ENCODE measurements at regions not wholly inside any gene's neighbourhood (a gene's known extent, or its start where the extent isn't known, plus 50 kb on each side); places are given as distances from the start of the nearest gene placed in this dataset.

GRCh38 chr18:78655921-78656320 is 323.7 kb upstream of the SALL3 start:
- H3K27ac Mint-ChIP-seq (ENCODE audit: unreplicated experiment) = no peak overlapping the region

GRCh38 chr18:78656346-78656925 is 323.2 kb upstream of the SALL3 start:
- no peaks in the 10 kb centered on the region for H3K4me1 Mint-ChIP-seq
- peaks cover 2% of the 10 kb centered on the region for H3K9me3 Mint-ChIP-seq
- H3K27me3 Mint-ChIP-seq (ENCODE audit: low read depth) = peaks cover 4% of the 10 kb centered on the region
- H3K36me3 Mint-ChIP-seq (ENCODE audit: low read depth) = peaks cover 6% of the 10 kb centered on the region
- H3K27ac Mint-ChIP-seq (ENCODE audit: unreplicated experiment) = no peak overlapping the region
- H3K4me3 Mint-ChIP-seq = no peak overlapping the region
- no peak for DNase-seq (ENCODE audit: low read depth, low spot score)
- no peak for TF ChIP-seq CTCF (conservative IDR thresholded peaks at IDR 0.05)

More at GRCh38 chr18:78655921-78656320, 323.7 kb upstream of the SALL3 start:
- TF ChIP-seq CTCF (conservative IDR thresholded peaks at IDR 0.05) = no peak
- no peak for DNase-seq (ENCODE audit: low read depth, low spot score)
- Mint-ChIP-seq H3K9me3 (peaks cover 2% of the 10 kb centered on the region), H3K27me3 (ENCODE audit: low read depth) (peaks cover 4% of the 10 kb centered on the region), H3K4me1 (no peaks in the 10 kb centered on the region), H3K36me3 (ENCODE audit: low read depth) (peaks cover 6% of the 10 kb centered on the region), H3K4me3 (no peak overlapping the region)

- no peaks in the 10 kb centered on the region for H3K9me3 Mint-ChIP-seq
- TF ChIP-seq CTCF (conservative IDR thresholded peaks at IDR 0.05) = no peak
- no peak for DNase-seq (ENCODE audit: low read depth, low spot score)
- H3K27me3 Mint-ChIP-seq (ENCODE audit: low read depth) = peaks cover 4% of the 10 kb centered on the region
- H3K4me1 Mint-ChIP-seq = no peaks in the 10 kb centered on the region
- H3K27ac Mint-ChIP-seq (ENCODE audit: unreplicated experiment) = no peak overlapping the region
- no peaks in the 10 kb centered on the region for H3K36me3 Mint-ChIP-seq (ENCODE audit: low read depth)
- H3K4me3 Mint-ChIP-seq = no peak overlapping the region
These were observed 321.1 kb upstream of the SALL3 start for GRCh38 chr18:78658531-78658930.

- no peak for DNase-seq (ENCODE audit: low read depth, low spot score)
- TF ChIP-seq CTCF (conservative IDR thresholded peaks at IDR 0.05) = no peak
- no peaks in the 10 kb centered on the region for H3K9me3 Mint-ChIP-seq
- H3K4me3 Mint-ChIP-seq = no peak overlapping the region
- H3K4me1 Mint-ChIP-seq = no peaks in the 10 kb centered on the region
- peaks cover 4% of the 10 kb centered on the region for H3K27me3 Mint-ChIP-seq (ENCODE audit: low read depth)
- H3K36me3 Mint-ChIP-seq (ENCODE audit: low read depth) = no peaks in the 10 kb centered on the region
- H3K27ac Mint-ChIP-seq (ENCODE audit: unreplicated experiment) = no peak overlapping the region
These were observed 320.6 kb upstream of the SALL3 start for GRCh38 chr18:78659057-78659456.

- Mint-ChIP-seq H3K27ac (ENCODE audit: unreplicated experiment) (no peak overlapping the region), H3K36me3 (ENCODE audit: low read depth) (no peaks in the 10 kb centered on the region), H3K4me3 (no peak overlapping the region), H3K27me3 (ENCODE audit: low read depth) (peaks cover 4% of the 10 kb centered on the region), H3K9me3 (no peaks in the 10 kb centered on the region), H3K4me1 (no peaks in the 10 kb centered on the region)
- peak; percentile 64 for TF ChIP-seq CTCF (conservative IDR thresholded peaks at IDR 0.05)
- DNase-seq (ENCODE audit: low read depth, low spot score) = peak; percentile 44
These were observed 319.9 kb upstream of the SALL3 start for GRCh38 chr18:78659748-78660147.

Data from neural crest cell (in vitro differentiated cells).